ENCODE measurements at regions not wholly inside any gene's neighbourhood (a gene's known extent, or its start where the extent isn't known, plus 50 kb on each side); places are given as distances from the start of the nearest gene placed in this dataset.

DNA sequence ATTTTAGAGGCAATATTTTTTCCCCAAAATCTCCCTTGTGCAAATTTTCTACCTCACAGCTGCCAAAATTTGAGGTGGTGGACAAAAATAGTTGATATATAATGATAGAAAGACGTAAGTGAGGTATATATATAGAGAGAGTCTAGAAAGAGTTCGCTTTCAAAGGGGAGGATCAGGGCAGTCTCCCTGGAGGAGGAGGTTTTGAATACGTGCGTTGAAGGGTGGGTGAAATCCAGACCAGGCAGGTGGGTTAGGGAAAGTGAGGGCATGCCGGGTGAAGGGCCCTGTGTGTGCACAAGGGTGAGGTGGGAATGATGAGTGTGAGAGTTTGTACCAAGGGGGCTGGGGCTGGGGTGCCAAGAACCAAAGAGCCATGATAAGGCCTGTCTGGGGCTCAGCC, 100.2 kb downstream of the CEBPB start:
- no peaks in the 10 kb centered on the region for H3K9me3 ChIP-seq (ENCODE audit: low read length)
- no peak overlapping the region for H2AFZ ChIP-seq (ENCODE audit: low read depth, low read length)
- H3K27me3 ChIP-seq (ENCODE audit: insufficient read depth, low read length): no peaks in the 10 kb centered on the region
- no peak overlapping the region for H3K4me3 ChIP-seq (ENCODE audit: low read length)
- H3K36me3 ChIP-seq (ENCODE audit: insufficient read depth, low read length): no peaks in the 10 kb centered on the region
- no peaks in the 10 kb centered on the region for H3K4me1 ChIP-seq (ENCODE audit: insufficient read depth, low read length)

DNA sequence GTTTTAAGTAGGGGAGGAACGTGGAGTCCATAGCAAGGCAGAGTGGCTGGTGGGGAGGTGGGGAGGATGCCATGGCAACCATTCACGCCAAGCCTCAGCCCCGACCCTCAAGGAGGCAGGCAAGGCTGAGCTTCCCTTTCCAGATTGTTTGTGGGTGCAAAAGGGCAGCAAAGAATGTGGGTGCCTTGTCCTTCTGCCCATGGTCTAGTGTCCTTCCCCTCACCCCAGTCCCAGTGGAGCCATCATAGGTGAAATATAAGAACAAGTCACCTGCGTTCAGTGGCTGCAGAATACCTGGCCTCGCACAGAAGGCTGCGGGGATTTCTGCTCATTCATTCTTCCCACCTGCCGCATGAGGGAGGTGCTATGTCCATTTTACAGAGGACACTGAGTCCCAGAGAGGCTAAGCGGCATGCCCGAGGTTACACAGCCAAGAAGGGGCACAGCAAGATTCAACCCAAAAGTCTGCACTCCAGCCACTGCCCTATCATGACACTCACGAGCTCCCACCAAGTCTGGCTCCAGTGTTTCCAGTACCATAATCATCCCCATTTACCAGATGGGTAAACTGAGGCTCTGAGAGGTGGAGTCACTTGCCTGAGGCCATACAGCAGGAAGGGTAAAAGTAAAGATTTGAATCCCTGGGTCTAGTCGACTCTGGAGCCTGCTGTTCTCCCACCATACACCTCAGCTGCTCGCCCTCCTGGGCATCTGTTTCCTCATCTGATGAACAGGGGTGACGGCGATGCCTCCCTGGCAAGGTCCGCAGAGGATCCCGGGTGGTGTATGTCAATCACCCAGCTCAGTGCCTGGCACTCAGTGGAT, 100.8 kb downstream of the CEBPB start:
- Histone ChIP-seq H3K36me3 (ENCODE audit: insufficient read depth, low read length) (no peaks in the 10 kb centered on the region), H3K4me1 (ENCODE audit: insufficient read depth, low read length) (no peaks in the 10 kb centered on the region), H3K27me3 (ENCODE audit: insufficient read depth, low read length) (peaks cover 1% of the 10 kb centered on the region), H2AFZ (ENCODE audit: low read depth, low read length) (no peak overlapping the region), H3K9me3 (ENCODE audit: low read length) (no peaks in the 10 kb centered on the region), H3K4me3 (ENCODE audit: low read length) (no peak overlapping the region)

GRCh38 chr20:50292079-50292590, 101.5 kb downstream of the CEBPB start:
- Histone ChIP-seq H3K4me3 (ENCODE audit: low read length) (no peak overlapping the region), H3K4me1 (ENCODE audit: insufficient read depth, low read length) (no peaks in the 10 kb centered on the region), H2AFZ (ENCODE audit: low read depth, low read length) (no peak overlapping the region), H3K36me3 (ENCODE audit: insufficient read depth, low read length) (no peaks in the 10 kb centered on the region), H3K9me3 (ENCODE audit: low read length) (no peaks in the 10 kb centered on the region), H3K27me3 (ENCODE audit: insufficient read depth, low read length) (peaks cover 3% of the 10 kb centered on the region)

- no peak overlapping the region for H3K4me3 ChIP-seq (ENCODE audit: low read length)
- no peak overlapping the region for H2AFZ ChIP-seq (ENCODE audit: low read depth, low read length)
- H3K36me3 ChIP-seq (ENCODE audit: insufficient read depth, low read length): no peaks in the 10 kb centered on the region
- no peaks in the 10 kb centered on the region for H3K4me1 ChIP-seq (ENCODE audit: insufficient read depth, low read length)
- no peaks in the 10 kb centered on the region for H3K9me3 ChIP-seq (ENCODE audit: low read length)
- H3K27me3 ChIP-seq (ENCODE audit: insufficient read depth, low read length): peaks cover 3% of the 10 kb centered on the region
These were observed 102.1 kb downstream of the CEBPB start for GRCh38 chr20:50292591-50293283.

DNA sequence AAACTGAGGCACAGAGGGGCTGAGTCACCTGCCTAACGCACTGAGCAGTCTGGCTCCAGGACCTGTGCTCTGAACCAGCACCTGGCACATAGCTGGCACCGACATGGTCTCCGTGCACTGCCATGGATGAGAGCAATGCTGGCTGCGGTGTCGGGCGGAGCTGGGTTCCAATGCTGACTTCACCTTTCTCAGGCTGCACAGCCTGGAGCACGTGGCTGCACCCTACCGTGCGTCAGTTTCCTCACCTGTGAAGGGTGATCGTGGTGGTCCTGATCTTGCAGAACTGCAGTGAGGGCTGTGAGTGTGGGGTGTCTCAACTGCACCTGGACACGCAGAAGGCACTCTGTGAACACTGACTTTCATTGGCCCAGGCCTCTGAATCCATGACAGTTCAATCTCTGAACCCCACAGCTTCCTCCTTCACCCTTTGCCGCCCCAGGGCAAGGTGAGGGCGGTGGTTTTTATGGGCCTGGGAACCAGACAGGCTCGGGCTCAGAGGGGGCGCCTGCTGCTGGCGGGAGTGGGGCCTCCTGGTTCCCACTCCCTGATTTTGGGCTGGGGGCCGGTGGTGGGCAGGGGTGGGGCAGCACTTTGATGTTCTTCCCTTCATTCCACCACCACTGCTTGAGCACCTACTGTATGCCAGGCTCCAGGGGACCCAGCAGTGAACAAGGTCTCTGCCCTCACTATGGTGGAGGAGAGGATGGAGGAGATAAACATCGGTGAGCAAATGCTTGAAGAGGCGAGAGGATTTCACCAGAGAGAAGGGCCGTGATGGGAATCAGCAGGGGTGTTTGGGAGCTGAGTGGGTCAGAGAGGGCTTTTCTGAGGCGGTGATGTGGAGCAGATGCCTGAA, 102.9 kb downstream of the CEBPB start:
- Histone ChIP-seq H3K4me1 (ENCODE audit: insufficient read depth, low read length) (no peaks in the 10 kb centered on the region), H3K36me3 (ENCODE audit: insufficient read depth, low read length) (no peaks in the 10 kb centered on the region), H3K4me3 (ENCODE audit: low read length) (no peak overlapping the region), H2AFZ (ENCODE audit: low read depth, low read length) (no peak overlapping the region), H3K9me3 (ENCODE audit: low read length) (no peaks in the 10 kb centered on the region), H3K27me3 (ENCODE audit: insufficient read depth, low read length) (peaks cover 3% of the 10 kb centered on the region)

DNA sequence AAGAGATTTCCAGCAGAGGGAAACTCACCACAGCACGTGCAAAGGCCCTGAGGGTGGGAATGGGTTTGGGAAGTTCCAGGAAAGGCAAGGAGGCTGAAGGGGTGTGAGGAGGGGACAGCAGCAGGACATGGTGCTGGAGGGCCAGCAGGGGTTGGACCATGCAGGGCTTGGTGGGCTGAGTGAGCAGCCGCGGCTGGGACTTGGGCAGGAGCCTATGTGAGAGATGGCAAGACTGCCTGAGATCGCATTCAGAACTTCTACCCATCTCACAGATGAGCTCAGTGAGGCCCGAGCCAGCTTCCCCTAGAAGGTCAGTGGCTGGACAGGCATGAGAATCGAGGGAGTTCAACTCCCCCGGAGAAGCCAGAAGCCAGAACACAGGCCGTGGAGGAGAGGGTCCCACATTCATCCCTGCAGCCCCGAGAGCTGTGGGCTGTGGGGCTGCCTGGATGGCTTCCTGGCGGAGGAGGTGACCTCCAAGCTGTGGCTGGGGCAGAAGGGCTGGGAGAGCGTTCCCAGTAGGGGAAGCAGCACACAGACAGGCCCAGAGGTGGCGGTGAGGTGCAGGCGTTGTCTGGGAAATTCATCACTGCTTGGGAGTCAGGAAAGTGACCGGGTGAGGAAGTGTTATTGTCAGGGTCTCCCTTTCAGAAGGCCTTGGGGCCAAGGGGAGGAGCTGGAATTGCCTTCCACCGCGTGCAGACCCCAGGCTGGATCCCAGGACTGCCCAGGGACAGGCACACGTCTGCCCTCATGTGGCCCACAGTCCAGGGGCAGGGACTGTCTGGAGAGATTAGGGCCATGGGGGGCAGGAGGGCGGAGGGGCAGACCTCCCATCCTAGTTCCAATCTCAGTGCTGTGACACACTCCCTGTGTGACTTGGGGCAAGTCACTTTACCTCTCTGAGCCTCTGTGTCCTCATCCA, 103.8 kb downstream of the CEBPB start:
- Histone ChIP-seq H3K36me3 (ENCODE audit: insufficient read depth, low read length) (no peaks in the 10 kb centered on the region), H2AFZ (ENCODE audit: low read depth, low read length) (no peak overlapping the region), H3K9me3 (ENCODE audit: low read length) (no peaks in the 10 kb centered on the region), H3K4me3 (ENCODE audit: low read length) (no peak overlapping the region), H3K4me1 (ENCODE audit: insufficient read depth, low read length) (no peaks in the 10 kb centered on the region), H3K27me3 (ENCODE audit: insufficient read depth, low read length) (peaks cover 3% of the 10 kb centered on the region)

- Histone ChIP-seq H3K9me3 (ENCODE audit: low read length) (no peaks in the 10 kb centered on the region), H3K36me3 (ENCODE audit: insufficient read depth, low read length) (no peaks in the 10 kb centered on the region), H3K4me1 (ENCODE audit: insufficient read depth, low read length) (no peaks in the 10 kb centered on the region), H3K27me3 (ENCODE audit: insufficient read depth, low read length) (peaks cover 3% of the 10 kb centered on the region), H3K4me3 (ENCODE audit: low read length) (no peak overlapping the region), H2AFZ (ENCODE audit: low read depth, low read length) (no peak overlapping the region)
These were observed 104.7 kb downstream of the CEBPB start for GRCh38 chr20:50295345-50295744.

DNA sequence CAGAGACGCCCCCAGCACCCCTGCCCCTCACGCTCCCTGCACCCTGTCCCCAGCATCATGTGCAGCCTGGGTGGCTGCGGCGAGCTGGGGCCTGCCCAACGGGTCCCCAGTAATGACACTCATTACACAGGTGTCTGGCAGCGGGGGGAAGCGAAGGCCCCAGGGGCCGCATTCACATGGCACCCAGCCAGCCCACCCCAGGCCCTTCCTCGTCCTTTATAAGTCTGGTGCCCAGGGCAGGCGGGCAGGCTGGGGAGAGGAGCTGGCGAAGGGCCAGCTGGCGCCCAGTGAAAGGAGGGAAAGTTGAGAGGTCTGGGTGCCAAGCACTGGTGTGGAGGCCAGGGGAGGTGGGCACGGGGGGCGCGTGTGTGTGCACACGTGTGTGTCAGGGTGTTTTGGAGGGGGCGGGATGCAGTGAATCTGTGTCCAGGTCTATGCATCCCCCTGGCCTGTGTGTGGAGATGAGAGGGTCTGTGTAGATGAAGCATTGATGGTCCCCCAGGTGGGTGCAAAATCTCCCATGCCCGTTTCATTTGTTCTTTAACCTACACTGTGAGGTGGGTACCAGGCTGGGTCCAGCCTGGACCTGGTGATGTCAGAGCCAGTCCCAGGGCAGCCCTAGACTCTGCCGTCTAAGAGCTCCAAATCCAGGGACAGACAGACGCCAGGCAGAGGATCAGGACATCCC, 105.3 kb downstream of the CEBPB start:
- no peaks in the 10 kb centered on the region for H3K36me3 ChIP-seq (ENCODE audit: insufficient read depth, low read length)
- H3K9me3 ChIP-seq (ENCODE audit: low read length): no peaks in the 10 kb centered on the region
- H2AFZ ChIP-seq (ENCODE audit: low read depth, low read length): no peak overlapping the region
- no peaks in the 10 kb centered on the region for H3K4me1 ChIP-seq (ENCODE audit: insufficient read depth, low read length)
- H3K4me3 ChIP-seq (ENCODE audit: low read length): no peak overlapping the region
- H3K27me3 ChIP-seq (ENCODE audit: insufficient read depth, low read length): peaks cover 3% of the 10 kb centered on the region

- Histone ChIP-seq H3K27me3 (ENCODE audit: insufficient read depth, low read length) (peaks cover 3% of the 10 kb centered on the region), H2AFZ (ENCODE audit: low read depth, low read length) (no peak overlapping the region), H3K9me3 (ENCODE audit: low read length) (no peaks in the 10 kb centered on the region), H3K4me1 (ENCODE audit: insufficient read depth, low read length) (no peaks in the 10 kb centered on the region), H3K4me3 (ENCODE audit: low read length) (no peak overlapping the region), H3K36me3 (ENCODE audit: insufficient read depth, low read length) (no peaks in the 10 kb centered on the region)
These were observed 106.1 kb downstream of the CEBPB start for GRCh38 chr20:50296450-50297375.

GRCh38 chr20:50297498-50298376, 107.1 kb downstream of the CEBPB start:
- Histone ChIP-seq H3K4me1 (ENCODE audit: insufficient read depth, low read length) (no peaks in the 10 kb centered on the region), H3K36me3 (ENCODE audit: insufficient read depth, low read length) (no peaks in the 10 kb centered on the region), H3K9me3 (ENCODE audit: low read length) (no peaks in the 10 kb centered on the region), H3K4me3 (ENCODE audit: low read length) (no peak overlapping the region), H3K27me3 (ENCODE audit: insufficient read depth, low read length) (peaks cover 3% of the 10 kb centered on the region), H2AFZ (ENCODE audit: low read depth, low read length) (no peak overlapping the region)

Data from neuron (in vitro differentiated cells).